Hematopoietic multipotent progenitor cell treated with erythropoietin and hydrocortisone succinate and interleukin-3 and kit ligand, for 8 days (in vitro differentiated cells): ENCODE measurements at regions not wholly inside any gene's neighbourhood (a gene's known extent, or its start where the extent isn't known, plus 50 kb on each side); places are given as distances from the start of the nearest gene placed in this dataset.
"Not testable (repeated sequence)": the region's sequence is repeated elsewhere in the genome, so short reads cannot be mapped to it uniquely, and the experiment has no call there.

Source experiments
- DNase-seq: peaks from one replicate; pipeline ENCODE4 v3.0.0-alpha.2; 2015

- DNase-seq, result no peak
Observed at GRCh38 chr11:33455867-33456463, 198.8 kb downstream of the HIPK3 start.

- DNase-seq, result no peak
Observed at GRCh38 chr11:33454264-33454663, 197.1 kb downstream of the HIPK3 start.

- no peak for DNase-seq
Observed at GRCh38 chr11:33452836-33453624, 195.8 kb downstream of the HIPK3 start.

DNA sequence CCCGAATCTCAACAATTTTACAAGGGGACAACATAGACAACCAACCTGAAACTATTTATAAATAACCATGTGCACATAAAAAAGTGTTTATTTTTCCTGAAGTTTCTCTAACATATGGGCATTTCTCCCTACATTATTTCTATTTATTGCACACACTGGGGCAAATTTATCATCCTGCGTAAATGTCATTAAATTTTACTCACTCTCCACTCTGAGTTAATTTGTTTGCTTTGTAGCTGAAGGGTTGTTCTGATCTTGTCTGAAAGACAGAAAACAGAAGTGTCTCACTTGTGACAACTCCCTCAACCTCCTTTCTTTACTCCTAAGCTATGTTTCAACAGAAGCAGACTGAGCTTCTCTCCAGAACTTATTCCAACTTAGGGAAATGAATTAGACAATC lies 194.2 kb downstream of the HIPK3 start:
- no peak for DNase-seq

DNA sequence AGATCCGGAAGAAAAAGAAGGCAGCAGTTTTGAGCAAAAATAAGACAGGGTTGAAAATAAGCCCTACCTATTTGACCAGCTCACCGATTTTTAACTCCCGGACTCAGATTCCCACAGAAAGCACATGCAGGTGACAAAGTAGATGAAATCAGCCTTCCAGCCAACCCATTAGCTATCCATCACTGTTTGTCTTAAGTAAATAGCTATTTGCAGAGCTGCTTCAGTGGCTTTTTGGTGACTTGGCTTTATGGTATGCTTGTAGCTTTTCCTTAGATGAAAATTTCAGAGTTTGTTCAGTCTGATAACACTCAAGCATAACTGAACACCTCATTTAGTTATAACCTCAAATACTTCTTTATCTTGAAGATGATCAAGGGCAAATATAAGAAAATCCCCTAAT lies 192.6 kb downstream of the HIPK3 start:
- DNase-seq, result no peak

GRCh38 chr11:33448461-33449130 lies 191.4 kb downstream of the HIPK3 start:
- no peak for DNase-seq

- no peak for DNase-seq
Observed at GRCh38 chr11:33445761-33446161, 188.6 kb downstream of the HIPK3 start.

GRCh38 chr11:33444835-33445594 lies 187.8 kb downstream of the HIPK3 start:
- DNase-seq, result no peak

DNA sequence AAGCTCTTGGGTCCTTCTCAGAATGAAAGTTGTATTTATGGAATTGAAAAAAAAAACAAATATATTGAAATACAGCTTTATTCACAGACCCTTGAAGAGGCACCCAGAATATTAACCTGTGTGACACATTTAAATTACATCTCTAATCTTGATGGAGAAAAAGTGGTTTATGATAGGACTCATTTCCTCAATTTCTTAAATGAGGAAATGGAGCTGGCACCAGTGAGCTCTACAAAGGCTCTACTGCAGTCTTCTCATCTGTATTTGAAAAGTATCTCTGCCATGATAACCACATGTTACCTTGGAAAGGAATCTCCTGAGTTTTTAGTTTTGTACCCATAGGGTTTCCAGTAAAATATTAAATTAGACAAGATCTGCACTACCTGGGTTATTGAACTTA lies 186.5 kb downstream of the HIPK3 start:
- no peak for DNase-seq

GRCh38 chr11:33438301-33438700 lies 181.1 kb downstream of the HIPK3 start:
- no peak for DNase-seq

DNA sequence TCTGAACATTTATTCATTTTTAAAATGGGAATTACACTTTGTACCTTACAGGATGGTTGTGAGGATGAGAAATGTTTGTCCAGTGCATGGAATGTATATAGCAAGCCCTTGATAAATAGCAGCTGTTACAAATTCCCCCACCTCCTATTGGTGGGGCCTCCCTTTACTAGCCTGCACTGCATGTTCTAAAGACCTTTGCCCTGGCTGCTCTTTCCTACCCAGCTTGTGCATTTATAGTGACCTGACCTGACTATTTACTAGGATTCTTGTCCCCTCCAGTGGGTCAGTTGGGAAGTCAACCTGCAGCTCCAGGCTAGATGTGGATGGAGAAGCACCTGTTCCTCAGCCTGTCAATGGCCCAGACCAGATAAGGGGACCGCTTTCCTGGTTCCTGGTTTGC lies 180.3 kb downstream of the HIPK3 start:
- no peak for DNase-seq

DNA sequence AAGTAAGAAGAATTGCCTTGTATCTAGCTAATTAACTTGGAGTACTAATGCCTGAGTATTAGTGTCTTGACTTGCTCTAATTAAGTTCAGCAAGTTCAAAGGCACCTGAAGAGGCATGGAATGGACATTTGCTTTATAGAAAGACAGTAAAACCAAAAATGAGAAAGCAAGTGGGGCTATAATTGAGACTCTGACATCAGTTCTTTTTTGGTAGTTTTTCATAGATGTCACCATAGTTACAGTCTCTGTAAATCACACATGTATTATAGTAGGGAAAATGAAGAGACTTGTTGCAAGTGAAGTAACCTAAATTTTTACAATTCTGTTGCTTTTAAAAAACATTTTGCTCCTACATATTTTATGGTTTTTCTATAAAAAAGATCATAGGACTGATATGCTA lies 178.0 kb downstream of the HIPK3 start:
- no peak for DNase-seq

GRCh38 chr11:33434294-33434693 lies 177.1 kb downstream of the HIPK3 start:
- DNase-seq, result no peak

GRCh38 chr11:33428435-33428834 lies 171.3 kb downstream of the HIPK3 start:
- not testable (repeated sequence) for DNase-seq

- DNase-seq, result no peak
Observed at GRCh38 chr11:33420959-33421566, 163.9 kb downstream of the HIPK3 start.

GRCh38 chr11:33419924-33420323 lies 162.7 kb downstream of the HIPK3 start:
- DNase-seq, result no peak

DNA sequence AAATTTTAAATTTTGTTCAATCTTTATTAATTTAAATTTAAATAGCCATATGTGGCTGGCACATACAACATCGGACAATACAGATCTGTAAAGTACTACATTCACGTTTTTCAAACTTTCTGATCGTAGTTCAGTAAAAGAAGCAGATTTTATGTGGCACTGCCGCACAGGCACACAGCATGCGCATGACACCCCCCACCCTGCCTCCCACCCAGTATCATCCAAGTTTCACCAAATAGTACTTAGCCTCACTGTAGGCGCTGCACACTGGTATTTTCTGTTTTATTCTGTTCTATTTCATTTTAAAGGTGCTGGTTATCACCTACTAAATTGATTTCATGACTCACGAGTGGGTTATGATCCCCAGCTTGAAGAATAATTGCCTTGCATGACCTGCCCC lies 159.9 kb downstream of the HIPK3 start:
- DNase-seq, result no peak

GRCh38 chr11:33413301-33413700 lies 156.1 kb downstream of the HIPK3 start:
- no peak for DNase-seq

DNA sequence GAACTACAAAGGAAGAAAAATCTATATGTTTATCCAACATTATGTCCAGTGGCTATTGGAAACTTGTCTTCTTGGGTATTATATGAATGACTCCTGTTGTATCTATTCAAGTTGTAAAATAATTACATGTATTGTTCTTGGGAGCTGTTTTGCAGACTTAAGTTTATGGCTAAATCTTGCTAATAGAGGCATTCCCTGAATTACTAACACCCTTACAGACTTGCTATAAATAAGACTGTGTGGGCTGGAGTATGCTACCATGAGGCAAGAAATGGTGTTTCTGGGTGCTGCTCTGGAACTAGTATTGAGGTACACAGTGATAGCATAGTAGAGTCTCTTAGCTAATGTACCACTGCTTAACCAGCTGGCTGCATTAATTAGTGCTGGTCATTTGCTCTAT lies 155.1 kb downstream of the HIPK3 start:
- DNase-seq, result no peak

DNA sequence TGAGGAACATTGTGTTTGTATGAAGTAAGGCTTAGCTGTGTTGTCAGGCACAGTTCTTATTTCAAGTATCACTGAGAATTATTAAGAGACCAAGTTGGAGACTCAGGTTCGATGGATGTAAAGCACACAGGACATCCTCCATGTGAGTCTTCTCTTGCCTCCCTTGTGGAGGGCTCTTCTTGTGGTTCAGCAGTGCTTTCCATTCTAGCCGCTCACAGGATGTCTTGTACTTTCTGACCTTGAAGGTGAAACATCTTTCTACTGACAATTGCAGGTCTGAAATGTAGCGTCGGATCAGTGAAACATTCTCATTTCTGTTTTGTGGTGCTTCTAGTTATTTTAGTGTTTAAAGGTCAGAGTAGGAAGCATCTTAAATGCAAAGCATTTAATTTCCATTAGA lies 154.6 kb downstream of the HIPK3 start:
- no peak for DNase-seq

DNA sequence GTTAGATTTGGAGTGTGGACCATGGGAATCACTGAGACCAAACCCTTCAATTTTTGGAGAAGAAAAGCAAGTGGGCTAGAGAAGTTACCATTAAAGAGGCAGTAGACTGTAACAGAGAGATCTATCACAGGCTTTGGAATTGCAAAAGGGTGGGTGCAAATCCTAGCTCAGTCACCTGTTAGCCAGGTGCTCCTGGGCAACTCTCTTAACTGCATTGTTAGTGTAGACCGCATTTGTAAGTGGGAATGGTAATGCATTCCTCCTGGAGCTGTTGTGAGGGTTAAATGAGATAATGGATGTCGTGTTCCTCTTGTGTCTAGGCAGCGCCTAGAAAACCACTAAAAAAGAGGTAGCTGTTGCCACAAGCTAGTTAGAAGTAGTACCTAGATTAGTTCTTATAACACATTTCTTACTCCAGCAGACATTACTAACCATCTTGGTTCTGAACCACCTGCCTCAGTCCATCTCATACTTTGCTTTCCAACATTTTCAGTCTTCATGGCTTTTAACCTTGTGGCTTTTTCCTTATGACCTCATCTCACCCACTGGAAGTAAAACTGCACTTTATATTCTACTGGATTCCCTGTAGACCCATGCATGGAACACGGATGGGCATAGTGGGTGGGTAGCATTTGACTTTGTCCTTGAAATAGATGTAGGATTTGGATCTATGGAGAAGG lies 153.0 kb downstream of the HIPK3 start:
- DNase-seq, result no peak
